Neuronal stem cell (in vitro differentiated cells): ENCODE measurements at regions not wholly inside any gene's neighbourhood (a gene's known extent, or its start where the extent isn't known, plus 50 kb on each side); places are given as distances from the start of the nearest gene placed in this dataset.
"Not testable (repeated sequence)": the region's sequence is repeated elsewhere in the genome, so short reads cannot be mapped to it uniquely, and the experiment has no call there.

Experiments
- DNase-seq: peaks from one replicate; pipeline ENCODE4 v3.0.0-alpha.2; 2013; ENCODE audit warnings: low spot score
- H2AFZ ChIP-seq: one replicate; pipeline ENCODE4 v1.6.1; 2013; ENCODE audit warnings: mild to moderate bottlenecking, low read length, inconsistent platforms
- H2AK5ac ChIP-seq: 2 replicates; pipeline ENCODE4 v1.6.1; 2013; ENCODE audit warnings: low read depth, mild to moderate bottlenecking, inconsistent platforms, low read length, moderate library complexity, mixed read lengths
- H2BK120ac ChIP-seq: 2 replicates; pipeline ENCODE4 v1.6.1; 2013; ENCODE audit warnings: low read depth, mild to moderate bottlenecking, inconsistent platforms, low read length, moderate library complexity, mixed read lengths
- H2BK12ac ChIP-seq: one replicate; pipeline ENCODE4 v1.6.1; 2013; ENCODE audit warnings: low read length, inconsistent platforms
- H2BK15ac ChIP-seq: 2 replicates; pipeline ENCODE4 v1.6.1; 2013; ENCODE audit warnings: mild to moderate bottlenecking, low read length, inconsistent platforms, mixed read lengths
- H2BK5ac ChIP-seq: one replicate; pipeline ENCODE4 v1.6.1; 2013; ENCODE audit warnings: inconsistent platforms, mild to moderate bottlenecking, low read length, moderate library complexity
- H3K14ac ChIP-seq: one replicate; pipeline ENCODE4 v1.6.1; 2013; ENCODE audit warnings: low read length, inconsistent platforms
- H3K18ac ChIP-seq: 2 replicates; pipeline ENCODE4 v1.6.1; 2013; ENCODE audit warnings: low read length, inconsistent platforms
- H3K23ac ChIP-seq: 2 replicates; pipeline ENCODE4 v1.6.1; 2013; ENCODE audit warnings: low read depth, mild to moderate bottlenecking, mixed read lengths, low read length, inconsistent platforms; ENCODE audit not compliant: poor library complexity
- H3K27ac ChIP-seq: replicated peaks from 3 replicates; pipeline ENCODE4 v1.5.1; 2013; ENCODE audit warnings: low read length, inconsistent platforms
- H3K27me3 ChIP-seq, 3 experiments: 2 replicates each; pipeline ENCODE4 v1.6.1; 2013; ENCODE audit warnings: low read length in 3 of 3, mild to moderate bottlenecking in 2 of 3, inconsistent platforms in 1 of 3, low read depth in 1 of 3, mixed read lengths in 1 of 3, moderate library complexity in 1 of 3; ENCODE audit not compliant: control insufficient read depth in 3 of 3, insufficient read depth in 3 of 3
- H3K36me3 ChIP-seq, 2 donors: replicated peaks in 1 of 2; 2 replicates each; pipeline ENCODE4 v1.6.1; 2013; ENCODE audit warnings: low read length in 2 of 2; ENCODE audit not compliant: control insufficient read depth in 2 of 2, insufficient read depth in 2 of 2
- H3K4ac ChIP-seq: 2 replicates; pipeline ENCODE4 v1.6.1; 2013; ENCODE audit warnings: inconsistent platforms, mild to moderate bottlenecking, low read length, moderate library complexity
- H3K4me1 ChIP-seq, 2 donors: 1 replicate in 1 of 2; 2 replicates in 1 of 2; pipeline ENCODE4 v1.6.1; 2013; ENCODE audit warnings: low read length in 2 of 2, low read depth in 1 of 2; ENCODE audit not compliant: control insufficient read depth in 2 of 2, insufficient read depth in 1 of 2
- H3K4me2 ChIP-seq: one replicate; pipeline ENCODE4 v1.6.1; 2013; ENCODE audit warnings: mild to moderate bottlenecking, low read length, inconsistent platforms; ENCODE audit not compliant: insufficient read depth, poor library complexity, severe bottlenecking
- H3K4me3 ChIP-seq, 2 donors: 2 replicates each; pipeline ENCODE4 v1.5.1; 2013; ENCODE audit warnings: low read length in 2 of 2, mild to moderate bottlenecking in 2 of 2, inconsistent platforms in 1 of 2, moderate library complexity in 1 of 2
- H3K79me1 ChIP-seq: one replicate; pipeline ENCODE4 v1.6.1; 2013; ENCODE audit warnings: low read depth, mild to moderate bottlenecking, inconsistent platforms, low read length, moderate library complexity
- H3K9ac ChIP-seq: one replicate; pipeline ENCODE4 v1.6.1; 2013; ENCODE audit warnings: mild to moderate bottlenecking, low read depth, low read length, inconsistent platforms; ENCODE audit not compliant: poor library complexity
- H3K9me3 ChIP-seq, 2 donors: replicated peaks in 1 of 2; 2 replicates each; pipeline versions ENCODE3 to v1.6.1; 2013; ENCODE audit warnings: low read length in 2 of 2, mild to moderate bottlenecking in 2 of 2, inconsistent platforms in 1 of 2, low read depth in 1 of 2, mixed read lengths in 1 of 2, moderate library complexity in 1 of 2; ENCODE audit not compliant: control insufficient read depth in 2 of 2, insufficient read depth in 1 of 2
- H4K8ac ChIP-seq: one replicate; pipeline ENCODE4 v1.6.1; 2013; ENCODE audit warnings: low read depth, mild to moderate bottlenecking, inconsistent platforms, low read length, moderate library complexity
- H4K91ac ChIP-seq: one replicate; pipeline ENCODE4 v1.6.1; 2013; ENCODE audit warnings: low read length, low read depth, mild to moderate bottlenecking, inconsistent platforms; ENCODE audit not compliant: poor library complexity
- WGBS, 2 donors: extraction: QIAGEN DNeasy Blood & Tissue Kit; methylation state at CpG; one replicate each; pipeline ENCODE4 v1.1.7; 2013; ENCODE audit warnings: missing lambda C conversion rate in 2 of 2, mixed read lengths in 1 of 2; ENCODE audit not compliant: insufficient read length in 2 of 2, insufficient replicate concordance in 1 of 2; ENCODE audit errors: extremely low coverage in 2 of 2; 5-methylcytosine and 5-hydroxymethylcytosine counted together

GRCh38 chrY:12427361-12427760 lies 273.7 kb upstream of the USP9Y start:
- no peaks in the 10 kb centered on the region for H3K9me3 ChIP-seq
- H3K4me3 ChIP-seq: no peak overlapping the region
- H3K4me1 ChIP-seq: no peaks in the 10 kb centered on the region
- H2BK15ac ChIP-seq: no peak overlapping the region
- no peaks in the 10 kb centered on the region for H3K27me3 ChIP-seq
- no peak overlapping the region for H2AFZ ChIP-seq
- H3K4me2 ChIP-seq: no peak overlapping the region
- H2BK120ac ChIP-seq: no peak overlapping the region
- H3K79me1 ChIP-seq: no peaks in the 10 kb centered on the region
- H3K18ac ChIP-seq: no peak overlapping the region
- no peak overlapping the region for H3K14ac ChIP-seq
- WGBS, 2 donors: no CpG with 5 or more reads among the region's 5 CpGs
- no peak overlapping the region for H3K23ac ChIP-seq
- H3K4ac ChIP-seq: no peak overlapping the region
- H4K8ac ChIP-seq: no peak overlapping the region
- no peaks in the 10 kb centered on the region for H3K36me3 ChIP-seq
- no peak overlapping the region for H2AK5ac ChIP-seq
- H3K27ac ChIP-seq: no peak overlapping the region
- no peak overlapping the region for H3K9ac ChIP-seq
- H2BK5ac ChIP-seq: no peak overlapping the region
- no peak overlapping the region for H2BK12ac ChIP-seq
- H4K91ac ChIP-seq: no peak overlapping the region
- DNase-seq: no peak

GRCh38 chrY:12431546-12431945 lies 269.5 kb upstream of the USP9Y start:
- H2BK12ac ChIP-seq: no peak overlapping the region
- no peak overlapping the region for H3K4ac ChIP-seq
- no peak overlapping the region for H2BK5ac ChIP-seq
- H3K36me3 ChIP-seq: no peaks in the 10 kb centered on the region
- no peak for DNase-seq
- H3K27me3 ChIP-seq: no peaks in the 10 kb centered on the region
- H4K8ac ChIP-seq: no peak overlapping the region
- no peak overlapping the region for H3K27ac ChIP-seq
- H3K18ac ChIP-seq: no peak overlapping the region
- H3K23ac ChIP-seq: no peak overlapping the region
- no peak overlapping the region for H2AFZ ChIP-seq
- no peak overlapping the region for H2BK120ac ChIP-seq
- H2BK15ac ChIP-seq: no peak overlapping the region
- H3K9me3 ChIP-seq: no peaks in the 10 kb centered on the region
- H2AK5ac ChIP-seq: no peak overlapping the region
- no peaks in the 10 kb centered on the region for H3K79me1 ChIP-seq
- H3K14ac ChIP-seq: no peak overlapping the region
- WGBS, 2 donors: no CpG with 5 or more reads among the region's 6 CpGs
- no peak overlapping the region for H4K91ac ChIP-seq
- no peak overlapping the region for H3K4me2 ChIP-seq
- H3K4me3 ChIP-seq: no peak overlapping the region
- no peaks in the 10 kb centered on the region for H3K4me1 ChIP-seq
- no peak overlapping the region for H3K9ac ChIP-seq

GRCh38 chrY:12438823-12439222 lies 262.2 kb upstream of the USP9Y start:
- DNase-seq, H3K27me3 ChIP-seq, H3K79me1 ChIP-seq, H3K4me1 ChIP-seq, H3K14ac ChIP-seq, H2BK12ac ChIP-seq, H2BK120ac ChIP-seq, H3K18ac ChIP-seq, H2AK5ac ChIP-seq, H3K4ac ChIP-seq, H3K4me2 ChIP-seq, H2BK15ac ChIP-seq, H3K9ac ChIP-seq, H2AFZ ChIP-seq, H2BK5ac ChIP-seq, H3K23ac ChIP-seq, H3K4me3 ChIP-seq, H4K91ac ChIP-seq, H3K27ac ChIP-seq, H4K8ac ChIP-seq, H3K36me3 ChIP-seq, H3K9me3 ChIP-seq: not testable (repeated sequence)
- WGBS, 2 donors: no CpG with 5 or more reads among the region's 6 CpGs

GRCh38 chrY:12444200-12444599 lies 256.8 kb upstream of the USP9Y start:
- no CpG with 5 or more reads among the region's 4 CpGs for WGBS, 2 donors
- H2AFZ ChIP-seq: no peak overlapping the region

More at GRCh38 chrY:12444200-12444599, 256.8 kb upstream of the USP9Y start:
- H3K18ac ChIP-seq: no peak overlapping the region
- no peak overlapping the region for H3K14ac ChIP-seq
- no peak overlapping the region for H2BK5ac ChIP-seq
- H3K27ac ChIP-seq: no peak overlapping the region
- no peak overlapping the region for H3K4ac ChIP-seq
- no peak overlapping the region for H2BK12ac ChIP-seq
- H3K27me3 ChIP-seq: no peaks in the 10 kb centered on the region
- no peak overlapping the region for H3K4me3 ChIP-seq
- H3K23ac ChIP-seq: no peak overlapping the region
- H4K8ac ChIP-seq: no peak overlapping the region
- no peak overlapping the region for H2BK15ac ChIP-seq
- H2AK5ac ChIP-seq: no peak overlapping the region
- H3K9me3 ChIP-seq: peaks cover 0 to 4% of the 10 kb centered on the region in 2 donors
- no peak for DNase-seq
- no peak overlapping the region for H3K9ac ChIP-seq
- H3K79me1 ChIP-seq: no peaks in the 10 kb centered on the region
- no peak overlapping the region for H3K4me2 ChIP-seq
- H3K4me1 ChIP-seq: no peaks in the 10 kb centered on the region
- H4K91ac ChIP-seq: no peak overlapping the region
- H2BK120ac ChIP-seq: no peak overlapping the region
- no peaks in the 10 kb centered on the region for H3K36me3 ChIP-seq
